OCI-LY1 (cell line): ENCODE measurements at regions not wholly inside any gene's neighbourhood (a gene's known extent, or its start where the extent isn't known, plus 50 kb on each side); places are given as distances from the start of the nearest gene placed in this dataset.

Experiments
- H2AFZ ChIP-seq: fragments of 200-600 bp; sonication (generic), shearing (Covaris generic); 2 replicates; pipeline ENCODE4 v1.6.0; 2014; ENCODE audit warnings: antibody characterized with exemption, mild to moderate bottlenecking, low read length
- H3F3A ChIP-seq: fragments of 200-600 bp; sonication (generic), shearing (Covaris generic); 2 replicates; pipeline ENCODE4 v1.6.0; 2014; ENCODE audit warnings: mild to moderate bottlenecking, antibody characterized with exemption, low read length, moderate library complexity; ENCODE audit not compliant: insufficient read depth
- H3K27ac ChIP-seq: fragments of 200-600 bp; sonication (generic); 2 replicates; pipeline ENCODE4 v1.5.1; 2014; ENCODE audit warnings: low read length, mixed run types, mild to moderate bottlenecking, low read depth; ENCODE audit not compliant: poor library complexity, severe bottlenecking
- H3K27me3 ChIP-seq: fragments of 200-600 bp; sonication (generic); 2 replicates; pipeline ENCODE4 v1.6.0; 2014; ENCODE audit warnings: antibody characterized with exemption, mild to moderate bottlenecking, low read length, moderate library complexity; ENCODE audit not compliant: insufficient read depth
- H3K36me3 ChIP-seq: fragments of 200-600 bp; sonication (generic); 2 replicates; pipeline ENCODE4 v1.6.1; 2014; ENCODE audit warnings: mild to moderate bottlenecking, antibody characterized with exemption, low read length, moderate library complexity, mixed read lengths; ENCODE audit not compliant: insufficient read depth
- H3K4me1 ChIP-seq: fragments of 200-600 bp; sonication (generic); 2 replicates; pipeline ENCODE4 v1.5.1; 2014; ENCODE audit warnings: mild to moderate bottlenecking, low read length, moderate library complexity; ENCODE audit not compliant: insufficient read depth, severe bottlenecking
- H3K4me2 ChIP-seq: fragments of 200-600 bp; sonication (generic), shearing (Covaris generic); 2 replicates; pipeline ENCODE4 v1.6.1; 2014; ENCODE audit warnings: low read length
- H3K4me3 ChIP-seq: fragments of 200-600 bp; sonication (generic); 2 replicates; pipeline ENCODE4 v1.5.1; 2014; ENCODE audit warnings: low read length, low read depth, mild to moderate bottlenecking, mixed read lengths; ENCODE audit not compliant: poor library complexity, severe bottlenecking
- H3K79me2 ChIP-seq: fragments of 200-600 bp; shearing (Covaris generic); 2 replicates; pipeline ENCODE4 v1.6.1; 2016; ENCODE audit warnings: mixed run types, low read length, mixed read lengths; ENCODE audit not compliant: insufficient read depth
- H3K9ac ChIP-seq: fragments of 200-600 bp; sonication (generic), shearing (Covaris generic); 2 replicates; pipeline ENCODE4 v1.6.1; 2014; ENCODE audit warnings: mild to moderate bottlenecking, low read length, mixed read lengths
- H3K9me2 ChIP-seq: fragments of 200-600 bp; sonication (generic), shearing (Covaris generic); 2 replicates; pipeline ENCODE4 v1.6.1; 2014; ENCODE audit warnings: low read depth, mild to moderate bottlenecking, low read length, mixed read lengths
- H3K9me3 ChIP-seq: fragments of 200-600 bp; shearing (Covaris generic); 2 replicates; pipeline ENCODE4 v1.6.1; 2014; ENCODE audit warnings: low read length, mixed read lengths
- H4K20me1 ChIP-seq: fragments of 200-600 bp; sonication (generic), shearing (Covaris generic); 2 replicates; pipeline ENCODE4 v1.6.0; 2016; ENCODE audit warnings: mild to moderate bottlenecking, low read length; ENCODE audit not compliant: insufficient read depth
- CTCF ChIP-seq: fragments of 200-600 bp; sonication (generic), shearing (Covaris generic); IDR thresholded peaks from 2 replicates; pipeline ENCODE4 v1.5.1; 2017; ENCODE audit warnings: mild to moderate bottlenecking, antibody characterized with exemption, low read length, moderate library complexity, mixed read lengths
- EZH2 ChIP-seq: fragments of 200-600 bp; sonication (generic), shearing (Covaris generic); IDR thresholded peaks from 2 replicates; pipeline ENCODE4 v1.8.0; 2017; ENCODE audit warnings: borderline replicate concordance, mixed run types, mild to moderate bottlenecking, antibody characterized with exemption, low read length, moderate library complexity, mixed read lengths

GRCh38 chr3:84905556-84905920 is 53.3 kb upstream of the CADM2 start:
- no peaks in the 10 kb centered on the region for H3K9me2 ChIP-seq
- H4K20me1 ChIP-seq = no peaks in the 10 kb centered on the region
- no peaks in the 10 kb centered on the region for H3F3A ChIP-seq
- H3K4me2 ChIP-seq = no peak overlapping the region
- no peaks in the 10 kb centered on the region for H3K27me3 ChIP-seq
- H3K9me3 ChIP-seq = no peaks in the 10 kb centered on the region
- H2AFZ ChIP-seq = no peak overlapping the region
- H3K79me2 ChIP-seq = no peaks in the 10 kb centered on the region
- H3K4me3 ChIP-seq = no peak overlapping the region
- H3K36me3 ChIP-seq = no peaks in the 10 kb centered on the region
- no peak overlapping the region for H3K27ac ChIP-seq
- no peak overlapping the region for H3K9ac ChIP-seq
- TF ChIP-seq EZH2 = no peak
- no peak for TF ChIP-seq CTCF
- H3K4me1 ChIP-seq = no peaks in the 10 kb centered on the region

- H3K36me3 ChIP-seq = no peaks in the 10 kb centered on the region
- no peaks in the 10 kb centered on the region for H3F3A ChIP-seq
- H3K4me1 ChIP-seq = no peaks in the 10 kb centered on the region
- no peak overlapping the region for H3K4me2 ChIP-seq
- no peak for TF ChIP-seq EZH2
- no peak for TF ChIP-seq CTCF
- no peaks in the 10 kb centered on the region for H4K20me1 ChIP-seq
- no peak overlapping the region for H2AFZ ChIP-seq
- H3K79me2 ChIP-seq = no peaks in the 10 kb centered on the region
- no peak overlapping the region for H3K9ac ChIP-seq
- H3K27me3 ChIP-seq = no peaks in the 10 kb centered on the region
- no peak overlapping the region for H3K27ac ChIP-seq
- H3K9me2 ChIP-seq = no peaks in the 10 kb centered on the region
- H3K4me3 ChIP-seq = no peak overlapping the region
- no peaks in the 10 kb centered on the region for H3K9me3 ChIP-seq
Observed at GRCh38 chr3:84906065-84906464, 52.7 kb upstream of the CADM2 start.
